IgD-negative memory B cell (primary cell): ENCODE measurements at regions not wholly inside any gene's neighbourhood (a gene's known extent, or its start where the extent isn't known, plus 50 kb on each side); places are given as distances from the start of the nearest gene placed in this dataset.

Experiments used
- H3K27ac Mint-ChIP-seq, 3 donors: one replicate each; pipeline ENCODE4 v1.8.0; 2020 to 2022; ENCODE audit warnings: mild to moderate bottlenecking in 3 of 3, mixed read lengths in 3 of 3, moderate library complexity in 1 of 3
- H3K27me3 Mint-ChIP-seq: one replicate; pipeline ENCODE4 v1.8.0; 2021; ENCODE audit warnings: mixed read lengths
- H3K36me3 Mint-ChIP-seq: one replicate; pipeline ENCODE4 v1.8.0; 2020; ENCODE audit warnings: mild to moderate bottlenecking, mixed read lengths
- H3K4me1 Mint-ChIP-seq, 3 donors: one replicate each; pipeline ENCODE4 v1.8.0; 2020 to 2022; ENCODE audit warnings: mixed read lengths in 3 of 3, mild to moderate bottlenecking in 1 of 3
- H3K4me3 Mint-ChIP-seq, 4 donors: one replicate each; pipeline ENCODE4 v1.8.0; 2020 to 2022; ENCODE audit warnings: mild to moderate bottlenecking in 4 of 4, mixed read lengths in 4 of 4, moderate library complexity in 3 of 4
- H3K9me3 Mint-ChIP-seq, 3 donors: one replicate each; pipeline ENCODE4 v1.8.0; 2020 to 2021; ENCODE audit warnings: mixed read lengths in 3 of 3, mild to moderate bottlenecking in 1 of 3

GRCh38 chr11:95282291-95282751, 51.3 kb upstream of the SESN3 start:
- Mint-ChIP-seq H3K4me3 (no peak overlapping the region), H3K4me1 (peaks cover 23 to 29% (median 24%) of the 10 kb centered on the region in 3 donors), H3K9me3 (no peaks in the 10 kb centered on the region), H3K36me3 (peaks cover 1% of the 10 kb centered on the region), H3K27me3 (no peaks in the 10 kb centered on the region), H3K27ac (peak overlapping the region in 1 of 3 donors; percentile 46)
